ENCODE measurements at regions not wholly inside any gene's neighbourhood (a gene's known extent, or its start where the extent isn't known, plus 50 kb on each side); places are given as distances from the start of the nearest gene placed in this dataset.
"Not testable (repeated sequence)": the region's sequence is repeated elsewhere in the genome, so short reads cannot be mapped to it uniquely, and the experiment has no call there.

DNA sequence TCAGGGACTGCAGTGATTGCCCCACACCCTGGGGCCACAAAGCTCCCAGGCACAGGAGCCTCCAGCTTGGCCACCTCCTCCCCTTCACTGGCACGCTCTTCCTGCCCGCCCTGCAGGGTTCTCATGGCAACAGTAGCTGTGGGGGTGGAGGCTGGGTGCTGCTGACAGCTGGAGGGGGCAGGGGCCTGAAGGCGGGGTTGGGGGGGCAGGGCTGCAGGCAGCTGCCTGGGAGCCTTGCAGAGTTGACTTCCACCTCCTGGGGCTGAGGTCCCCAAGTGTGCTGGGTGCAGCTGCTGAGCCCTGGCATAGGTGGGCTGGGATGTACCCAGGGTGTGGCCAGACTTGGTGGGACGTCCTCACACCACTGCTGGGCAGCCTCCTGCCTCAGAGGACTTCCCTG, 305.2 kb downstream of the CCDC74A start:
- H3K27me3 ChIP-seq (ENCODE audit: low read depth, low read length); H3K4me1 ChIP-seq (ENCODE audit: control insufficient read depth in 1 of 2, insufficient read depth in 2 of 2, low read length in 2 of 2); H3K27ac ChIP-seq (ENCODE audit: low read length); H3K36me3 ChIP-seq (ENCODE audit: control insufficient read depth in 1 of 2, insufficient read depth in 2 of 2, low read length in 2 of 2); H3K4me3 ChIP-seq (ENCODE audit: low read depth in 1 of 2, low read length in 2 of 2); H3K9me3 ChIP-seq (ENCODE audit: control insufficient read depth in 1 of 2, low read length in 2 of 2): not testable (repeated sequence)

DNA sequence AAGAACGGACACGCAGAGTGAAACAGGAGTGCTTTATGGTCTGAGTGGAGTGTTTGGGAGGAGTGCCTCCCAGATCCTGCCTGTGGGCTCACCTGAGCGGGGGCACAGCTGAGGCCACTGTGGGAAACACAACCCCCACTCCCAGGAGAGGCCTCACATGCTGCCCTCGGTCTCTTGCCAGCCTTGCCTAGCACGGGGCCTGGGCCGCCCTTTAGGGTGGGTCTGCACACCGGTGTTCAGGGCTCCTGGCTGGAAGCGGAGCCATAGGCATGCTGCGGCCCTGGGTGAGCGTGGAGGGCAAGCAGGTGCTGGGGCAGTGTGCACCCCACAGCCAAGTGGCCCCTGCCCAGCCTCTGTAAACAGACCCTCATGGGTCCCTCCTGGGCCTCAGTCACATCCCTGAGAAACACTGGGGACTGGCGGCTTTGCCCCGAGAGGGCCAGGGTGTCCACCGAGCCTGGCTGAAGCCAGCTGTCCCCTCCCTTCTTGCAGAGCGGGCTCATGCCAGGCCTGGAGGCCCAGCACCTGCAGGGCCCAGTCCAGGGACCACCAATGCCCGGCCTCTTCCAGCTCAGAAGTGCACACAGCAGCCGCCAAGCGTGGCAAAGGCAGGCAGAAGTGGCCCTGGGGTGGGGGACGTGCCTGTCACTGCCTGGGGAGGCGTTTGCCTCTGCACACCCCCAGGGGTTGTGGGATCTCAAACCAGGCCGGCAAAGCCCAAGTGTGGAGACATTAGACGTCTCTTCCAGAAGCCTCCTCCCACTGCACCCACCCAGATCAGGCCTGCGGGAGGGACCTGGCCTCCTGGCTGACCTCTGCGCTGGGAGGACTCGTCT, 305.9 kb downstream of the CCDC74A start:
- not testable (repeated sequence) for H3K36me3 ChIP-seq (ENCODE audit: control insufficient read depth in 1 of 2, insufficient read depth in 2 of 2, low read length in 2 of 2); H3K9me3 ChIP-seq (ENCODE audit: control insufficient read depth in 1 of 2, low read length in 2 of 2); H3K4me1 ChIP-seq (ENCODE audit: control insufficient read depth in 1 of 2, insufficient read depth in 2 of 2, low read length in 2 of 2); H3K4me3 ChIP-seq (ENCODE audit: low read depth in 1 of 2, low read length in 2 of 2); H3K27ac ChIP-seq (ENCODE audit: low read length); H3K27me3 ChIP-seq (ENCODE audit: low read depth, low read length)

- H3K4me1 ChIP-seq (ENCODE audit: control insufficient read depth in 1 of 2, insufficient read depth in 2 of 2, low read length in 2 of 2); H3K36me3 ChIP-seq (ENCODE audit: control insufficient read depth in 1 of 2, insufficient read depth in 2 of 2, low read length in 2 of 2); H3K4me3 ChIP-seq (ENCODE audit: low read depth in 1 of 2, low read length in 2 of 2); H3K9me3 ChIP-seq (ENCODE audit: control insufficient read depth in 1 of 2, low read length in 2 of 2); H3K27ac ChIP-seq (ENCODE audit: low read length); H3K27me3 ChIP-seq (ENCODE audit: low read depth, low read length): not testable (repeated sequence)
These were observed 306.7 kb downstream of the CCDC74A start for GRCh38 chr2:131834203-131835020.

DNA sequence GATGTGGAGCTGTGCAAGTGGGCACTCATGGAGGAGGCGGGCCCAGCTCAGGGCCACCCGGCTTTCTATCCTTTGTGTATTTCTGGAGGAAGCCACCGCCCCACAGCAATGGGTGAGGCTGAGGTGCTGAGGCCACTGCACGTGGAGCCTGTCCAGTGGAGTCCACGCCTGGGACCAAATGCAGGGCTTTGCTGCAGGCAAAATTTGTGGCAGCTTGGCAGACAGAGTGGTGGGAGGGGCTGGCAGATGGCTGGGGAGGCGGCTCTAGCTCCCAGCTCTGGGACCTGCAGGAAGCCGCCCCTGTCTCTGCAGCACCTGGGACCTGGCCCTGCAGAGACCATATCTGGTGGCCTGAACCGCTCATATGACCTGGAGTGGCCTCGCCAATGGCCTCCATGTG, 307.3 kb downstream of the CCDC74A start:
- not testable (repeated sequence) for H3K9me3 ChIP-seq (ENCODE audit: control insufficient read depth in 1 of 2, low read length in 2 of 2); H3K36me3 ChIP-seq (ENCODE audit: control insufficient read depth in 1 of 2, insufficient read depth in 2 of 2, low read length in 2 of 2); H3K27ac ChIP-seq (ENCODE audit: low read length); H3K27me3 ChIP-seq (ENCODE audit: low read depth, low read length); H3K4me1 ChIP-seq (ENCODE audit: control insufficient read depth in 1 of 2, insufficient read depth in 2 of 2, low read length in 2 of 2); H3K4me3 ChIP-seq (ENCODE audit: low read depth in 1 of 2, low read length in 2 of 2)

DNA sequence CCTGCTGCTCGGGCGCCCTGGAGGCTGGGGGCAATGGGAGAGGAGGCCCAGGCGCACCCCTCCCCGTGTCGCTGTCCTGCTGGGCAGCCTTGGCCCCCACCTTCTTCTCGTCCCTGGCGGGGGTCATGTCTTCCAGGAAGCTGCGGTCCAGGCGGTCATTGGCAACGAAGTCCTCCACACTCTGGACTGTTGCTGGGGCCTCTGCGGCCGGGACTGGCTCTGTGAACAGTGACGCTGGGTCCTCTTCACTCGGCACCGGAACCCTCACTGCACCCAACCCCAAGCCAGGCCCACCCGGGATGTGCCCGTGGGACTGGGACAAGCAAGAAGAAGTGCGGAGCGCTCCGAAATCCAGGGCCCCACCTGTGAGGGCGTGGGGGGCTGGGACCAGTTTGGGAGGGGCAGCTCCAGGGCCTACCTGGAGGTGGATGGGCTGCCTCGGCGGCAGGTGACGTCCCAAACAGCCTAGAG, 308.0 kb downstream of the CCDC74A start:
- H3K36me3 ChIP-seq (ENCODE audit: control insufficient read depth in 1 of 2, insufficient read depth in 2 of 2, low read length in 2 of 2): no peaks in the 10 kb centered on the region

DNA sequence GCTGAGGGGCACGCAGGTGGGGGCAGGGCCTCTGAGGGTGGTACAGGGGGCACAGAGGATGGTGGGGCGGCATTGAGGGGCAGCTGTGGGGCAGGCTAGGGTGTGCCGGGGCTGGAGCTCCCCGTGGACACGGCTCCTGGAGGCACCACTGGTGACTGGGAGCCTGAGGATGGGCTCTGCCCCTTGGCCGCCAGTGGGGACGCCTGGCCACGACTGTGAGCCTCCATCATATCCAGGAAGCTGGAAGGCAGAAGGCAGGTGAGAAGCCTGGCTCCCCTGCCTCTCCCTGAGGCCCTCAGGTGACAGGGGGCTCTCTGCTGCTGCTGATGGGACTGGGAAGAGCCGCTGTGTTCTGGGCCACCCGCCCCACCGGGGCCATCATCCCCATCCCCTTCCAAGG, 308.4 kb downstream of the CCDC74A start:
- H3K27ac ChIP-seq (ENCODE audit: low read length); H3K9me3 ChIP-seq (ENCODE audit: control insufficient read depth in 1 of 2, low read length in 2 of 2); H3K4me3 ChIP-seq (ENCODE audit: low read depth in 1 of 2, low read length in 2 of 2); H3K4me1 ChIP-seq (ENCODE audit: control insufficient read depth in 1 of 2, insufficient read depth in 2 of 2, low read length in 2 of 2); H3K27me3 ChIP-seq (ENCODE audit: low read depth, low read length); H3K36me3 ChIP-seq (ENCODE audit: control insufficient read depth in 1 of 2, insufficient read depth in 2 of 2, low read length in 2 of 2): not testable (repeated sequence)

More for the DNA sequence above, 308.0 kb downstream of the CCDC74A start:
- H3K27ac ChIP-seq (ENCODE audit: low read length): no peak overlapping the region
- no peaks in the 10 kb centered on the region for H3K27me3 ChIP-seq (ENCODE audit: low read depth, low read length)
- H3K9me3 ChIP-seq (ENCODE audit: control insufficient read depth in 1 of 2, low read length in 2 of 2): no peaks in the 10 kb centered on the region
- no peaks in the 10 kb centered on the region for H3K4me1 ChIP-seq (ENCODE audit: control insufficient read depth in 1 of 2, insufficient read depth in 2 of 2, low read length in 2 of 2)
- no peak overlapping the region for H3K4me3 ChIP-seq (ENCODE audit: low read depth in 1 of 2, low read length in 2 of 2)

DNA sequence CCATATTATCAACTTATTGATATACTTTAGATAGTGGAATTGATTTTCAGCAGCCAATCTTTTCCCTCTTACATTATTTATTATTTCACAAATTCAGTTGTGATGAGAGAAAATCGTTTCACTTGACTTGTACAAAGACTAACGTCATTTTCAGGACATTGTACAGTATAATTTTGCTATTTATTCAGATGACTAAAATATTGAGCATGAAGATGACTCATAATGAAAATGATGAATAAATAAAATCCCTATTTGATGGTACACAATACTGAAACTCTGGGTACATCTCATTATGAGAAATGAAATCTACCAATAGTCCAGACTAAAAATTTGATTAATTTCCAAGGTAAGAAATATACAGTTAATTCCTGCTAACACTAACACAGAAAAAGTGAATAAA, 316.4 kb downstream of the CCDC74A start:
- not testable (repeated sequence) for H3K4me3 ChIP-seq (ENCODE audit: low read depth in 1 of 2, low read length in 2 of 2); H3K27ac ChIP-seq (ENCODE audit: low read length); H3K36me3 ChIP-seq (ENCODE audit: control insufficient read depth in 1 of 2, insufficient read depth in 2 of 2, low read length in 2 of 2); H3K4me1 ChIP-seq (ENCODE audit: control insufficient read depth in 1 of 2, insufficient read depth in 2 of 2, low read length in 2 of 2); H3K27me3 ChIP-seq (ENCODE audit: low read depth, low read length); H3K9me3 ChIP-seq (ENCODE audit: control insufficient read depth in 1 of 2, low read length in 2 of 2)

DNA sequence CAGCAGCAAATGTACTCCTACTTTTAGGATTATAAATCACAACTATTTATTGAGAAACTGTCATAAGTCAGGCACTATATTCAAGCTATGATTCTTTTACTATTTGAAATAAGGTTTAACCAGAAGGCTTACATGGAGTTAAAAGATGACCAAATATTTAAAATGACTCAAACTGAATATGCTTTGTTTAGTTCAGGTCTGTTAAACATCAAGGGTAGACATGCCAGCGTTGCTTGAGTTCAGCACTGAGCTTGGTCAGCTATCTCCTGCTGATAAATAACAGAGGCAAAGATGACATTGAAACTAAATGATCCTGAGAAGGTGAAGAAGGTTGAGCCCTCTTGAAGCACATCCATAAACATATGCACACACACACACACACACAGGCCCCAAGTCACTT, 305.6 kb downstream of the ANKRD30BL start:
- H3K4me3 ChIP-seq (ENCODE audit: low read depth in 1 of 2, low read length in 2 of 2): not testable (repeated sequence)

GRCh38 chr2:131858197-131858596, 303.6 kb downstream of the ANKRD30BL start:
- not testable (repeated sequence) for H3K4me1 ChIP-seq (ENCODE audit: control insufficient read depth in 1 of 2, insufficient read depth in 2 of 2, low read length in 2 of 2); H3K27ac ChIP-seq (ENCODE audit: low read length); H3K9me3 ChIP-seq (ENCODE audit: control insufficient read depth in 1 of 2, low read length in 2 of 2); H3K36me3 ChIP-seq (ENCODE audit: control insufficient read depth in 1 of 2, insufficient read depth in 2 of 2, low read length in 2 of 2); H3K27me3 ChIP-seq (ENCODE audit: low read depth, low read length); H3K4me3 ChIP-seq (ENCODE audit: low read depth in 1 of 2, low read length in 2 of 2)

More for the DNA sequence above, 305.6 kb downstream of the ANKRD30BL start:
- not testable (repeated sequence) for H3K27ac ChIP-seq (ENCODE audit: low read length); H3K4me1 ChIP-seq (ENCODE audit: control insufficient read depth in 1 of 2, insufficient read depth in 2 of 2, low read length in 2 of 2); H3K9me3 ChIP-seq (ENCODE audit: control insufficient read depth in 1 of 2, low read length in 2 of 2); H3K36me3 ChIP-seq (ENCODE audit: control insufficient read depth in 1 of 2, insufficient read depth in 2 of 2, low read length in 2 of 2); H3K27me3 ChIP-seq (ENCODE audit: low read depth, low read length)

Data from muscle layer of duodenum (tissue), 2 donors.